ENCODE measurements at regions not wholly inside any gene's neighbourhood (a gene's known extent, or its start where the extent isn't known, plus 50 kb on each side); places are given as distances from the start of the nearest gene placed in this dataset.
A peak's percentile ranks its signal among the peaks of the same experiment; 100 is the strongest.

- no peak for FAIRE-seq
These were observed 127.6 kb upstream of the TMCC3 start for GRCh38 chr12:94777936-94778335.

GRCh38 chr12:94775710-94776109 lies 125.4 kb upstream of the TMCC3 start:
- no peak for FAIRE-seq

- FAIRE-seq, result no peak
These were observed 121.4 kb upstream of the TMCC3 start for GRCh38 chr12:94771741-94772140.

- FAIRE-seq, result no peak
These were observed 120.8 kb upstream of the TMCC3 start for GRCh38 chr12:94771199-94771598.

GRCh38 chr12:94770791-94771190 lies 120.4 kb upstream of the TMCC3 start:
- no peak for FAIRE-seq

- FAIRE-seq, result no peak
These were observed 119.7 kb upstream of the TMCC3 start for GRCh38 chr12:94769776-94770759.

- FAIRE-seq, result no peak
These were observed 118.7 kb upstream of the TMCC3 start for GRCh38 chr12:94769047-94769420.

- no peak for FAIRE-seq
These were observed 118.2 kb upstream of the TMCC3 start for GRCh38 chr12:94768398-94769046.

- no peak for FAIRE-seq
These were observed 117.6 kb upstream of the TMCC3 start for GRCh38 chr12:94767956-94768355.

- no peak for FAIRE-seq
These were observed 116.0 kb upstream of the TMCC3 start for GRCh38 chr12:94766397-94766796.

GRCh38 chr12:94763462-94763861 lies 113.1 kb upstream of the TMCC3 start:
- no peak for FAIRE-seq

GRCh38 chr12:94762943-94763342 lies 112.6 kb upstream of the TMCC3 start:
- FAIRE-seq, result no peak

- peak; percentile 78 for FAIRE-seq
These were observed 112.0 kb upstream of the TMCC3 start for GRCh38 chr12:94762259-94762942.

GRCh38 chr12:94761559-94761958 lies 111.2 kb upstream of the TMCC3 start:
- FAIRE-seq, result no peak

- no peak for FAIRE-seq
These were observed 110.4 kb upstream of the TMCC3 start for GRCh38 chr12:94760786-94761185.

GRCh38 chr12:94756789-94757188 lies 106.4 kb upstream of the TMCC3 start:
- FAIRE-seq, result no peak

- no peak for FAIRE-seq
These were observed 105.2 kb upstream of the TMCC3 start for GRCh38 chr12:94755598-94755997.

GRCh38 chr12:94754653-94755052 lies 104.3 kb upstream of the TMCC3 start:
- FAIRE-seq, result no peak

- no peak for FAIRE-seq
These were observed 102.8 kb upstream of the TMCC3 start for GRCh38 chr12:94753036-94753679.

GRCh38 chr12:94750864-94751263 lies 100.5 kb upstream of the TMCC3 start:
- no peak for FAIRE-seq

GRCh38 chr12:94749890-94750289 lies 99.5 kb upstream of the TMCC3 start:
- no peak for FAIRE-seq

- no peak for FAIRE-seq
These were observed 99.1 kb upstream of the TMCC3 start for GRCh38 chr12:94749455-94749854.

Measured in A204.1 (cell line).